ENCODE measurements at regions not wholly inside any gene's neighbourhood (a gene's known extent, or its start where the extent isn't known, plus 50 kb on each side); places are given as distances from the start of the nearest gene placed in this dataset.

- TF ChIP-seq, protein P1, sequence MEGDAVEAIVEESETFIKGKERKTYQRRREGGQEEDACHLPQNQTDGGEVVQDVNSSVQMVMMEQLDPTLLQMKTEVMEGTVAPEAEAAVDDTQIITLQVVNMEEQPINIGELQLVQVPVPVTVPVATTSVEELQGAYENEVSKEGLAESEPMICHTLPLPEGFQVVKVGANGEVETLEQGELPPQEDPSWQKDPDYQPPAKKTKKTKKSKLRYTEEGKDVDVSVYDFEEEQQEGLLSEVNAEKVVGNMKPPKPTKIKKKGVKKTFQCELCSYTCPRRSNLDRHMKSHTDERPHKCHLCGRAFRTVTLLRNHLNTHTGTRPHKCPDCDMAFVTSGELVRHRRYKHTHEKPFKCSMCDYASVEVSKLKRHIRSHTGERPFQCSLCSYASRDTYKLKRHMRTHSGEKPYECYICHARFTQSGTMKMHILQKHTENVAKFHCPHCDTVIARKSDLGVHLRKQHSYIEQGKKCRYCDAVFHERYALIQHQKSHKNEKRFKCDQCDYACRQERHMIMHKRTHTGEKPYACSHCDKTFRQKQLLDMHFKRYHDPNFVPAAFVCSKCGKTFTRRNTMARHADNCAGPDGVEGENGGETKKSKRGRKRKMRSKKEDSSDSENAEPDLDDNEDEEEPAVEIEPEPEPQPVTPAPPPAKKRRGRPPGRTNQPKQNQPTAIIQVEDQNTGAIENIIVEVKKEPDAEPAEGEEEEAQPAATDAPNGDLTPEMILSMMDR (IDR thresholded peaks at IDR 0.05; ENCODE audit: low read depth, low read length), result no peak
- H3K4me3 ChIP-seq (replicated peaks in 1 of 2; ENCODE audit: low read depth in 2 of 2, low read length in 2 of 2), result no peak overlapping the region
- no peak for DNase-seq (ENCODE audit: low read depth in 2 of 2)
Measured at GRCh38 chr2:241986836-241987641, 117.5 kb downstream of the RTP5 start.

GRCh38 chr2:241987726-241988125, 118.2 kb downstream of the RTP5 start:
- no peak for DNase-seq (ENCODE audit: low read depth in 2 of 2)
- TF ChIP-seq, protein P1 (IDR thresholded peaks at IDR 0.05; ENCODE audit: low read depth, low read length), result no peak
- no peak overlapping the region for H3K4me3 ChIP-seq (replicated peaks in 1 of 2; ENCODE audit: low read depth in 2 of 2, low read length in 2 of 2)

DNA sequence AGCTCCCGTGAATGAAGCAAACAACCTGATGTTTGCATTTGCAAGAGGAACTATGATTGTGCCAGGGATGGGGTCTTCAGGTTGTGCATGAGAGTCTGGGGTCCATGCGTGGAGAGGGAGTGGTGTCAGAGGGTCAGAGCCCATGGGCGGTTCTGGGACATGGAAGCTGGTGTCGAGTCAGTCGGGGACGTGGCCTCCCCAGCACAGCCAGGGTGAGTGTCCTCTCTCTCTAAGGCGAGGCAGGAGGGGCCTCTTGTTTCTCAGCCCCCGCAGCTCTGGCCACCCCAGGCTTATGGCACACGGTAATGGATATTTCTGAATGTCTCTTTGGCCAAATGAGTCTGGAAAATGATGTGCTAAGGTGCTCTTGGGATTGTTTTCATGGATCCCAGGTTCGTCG, 118.6 kb downstream of the RTP5 start:
- H3K4me3 ChIP-seq (replicated peaks in 1 of 2; ENCODE audit: low read depth in 2 of 2, low read length in 2 of 2), result no peak overlapping the region
- DNase-seq (ENCODE audit: low read depth in 2 of 2), result no peak
- TF ChIP-seq, protein P1 (IDR thresholded peaks at IDR 0.05; ENCODE audit: low read depth, low read length), result no peak

DNA sequence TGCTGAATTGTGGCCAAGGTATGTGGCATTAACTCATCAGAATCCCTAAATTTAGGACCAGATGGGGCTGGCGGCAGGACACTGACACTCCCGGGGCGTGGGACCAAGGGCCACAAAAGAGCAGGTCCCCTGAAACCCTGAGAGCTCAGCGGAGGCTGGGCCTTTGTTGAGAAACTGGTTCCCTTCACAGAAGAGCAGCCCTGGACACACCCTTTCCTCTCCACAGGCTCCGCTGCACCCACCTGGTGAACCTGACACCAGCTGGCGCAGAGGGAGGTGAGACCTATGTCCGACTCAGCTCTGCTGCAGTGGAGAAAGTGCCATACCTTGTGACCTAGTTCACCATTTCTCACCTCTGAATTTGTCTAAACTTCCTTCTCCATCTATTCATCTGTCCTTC, 119.5 kb downstream of the RTP5 start:
- TF ChIP-seq, protein P1 (IDR thresholded peaks at IDR 0.05; ENCODE audit: low read depth, low read length), result no peak
- DNase-seq (ENCODE audit: low read depth in 2 of 2), result no peak

GRCh38 chr2:241990466-241990865, 120.9 kb downstream of the RTP5 start:
- TF ChIP-seq, protein P1 (IDR thresholded peaks at IDR 0.05; ENCODE audit: low read depth, low read length), result no peak
- no peak for DNase-seq (ENCODE audit: low read depth in 2 of 2)
- H3K4me3 ChIP-seq (replicated peaks in 1 of 2; ENCODE audit: low read depth in 2 of 2, low read length in 2 of 2), result no peak overlapping the region

More for the DNA sequence above, 119.5 kb downstream of the RTP5 start:
- no peak overlapping the region for H3K4me3 ChIP-seq (replicated peaks in 1 of 2; ENCODE audit: low read depth in 2 of 2, low read length in 2 of 2)

- H3K4me3 ChIP-seq (replicated peaks in 1 of 2; ENCODE audit: low read depth in 2 of 2, low read length in 2 of 2), result no peak overlapping the region
- DNase-seq (ENCODE audit: low read depth in 2 of 2), result no peak
- TF ChIP-seq, protein P1 (IDR thresholded peaks at IDR 0.05; ENCODE audit: low read depth, low read length), result no peak
Measured at GRCh38 chr2:241991299-241991698, 121.8 kb downstream of the RTP5 start.

All from cardiac fibroblast (primary cell).